C4-2B (cell line): ENCODE measurements at regions not wholly inside any gene's neighbourhood (a gene's known extent, or its start where the extent isn't known, plus 50 kb on each side); places are given as distances from the start of the nearest gene placed in this dataset.
"Not testable (repeated sequence)": the region's sequence is repeated elsewhere in the genome, so short reads cannot be mapped to it uniquely, and the experiment has no call there.

Experiments used
- H3K27ac ChIP-seq: fragments of 450-650 bp; 2 replicates; pipeline ENCODE4 v1.5.1; 2017
- ZFX ChIP-seq: fragments of 450-650 bp; IDR thresholded peaks from 2 replicates; pipeline ENCODE4 v1.6.1; 2017
- TF ChIP-seq, protein P1 (sequence below): fragments of 450-650 bp; conservative IDR thresholded peaks from 2 replicates; pipeline ENCODE4 v1.5.1; 2017; ENCODE audit warnings: mild to moderate bottlenecking

DNA sequence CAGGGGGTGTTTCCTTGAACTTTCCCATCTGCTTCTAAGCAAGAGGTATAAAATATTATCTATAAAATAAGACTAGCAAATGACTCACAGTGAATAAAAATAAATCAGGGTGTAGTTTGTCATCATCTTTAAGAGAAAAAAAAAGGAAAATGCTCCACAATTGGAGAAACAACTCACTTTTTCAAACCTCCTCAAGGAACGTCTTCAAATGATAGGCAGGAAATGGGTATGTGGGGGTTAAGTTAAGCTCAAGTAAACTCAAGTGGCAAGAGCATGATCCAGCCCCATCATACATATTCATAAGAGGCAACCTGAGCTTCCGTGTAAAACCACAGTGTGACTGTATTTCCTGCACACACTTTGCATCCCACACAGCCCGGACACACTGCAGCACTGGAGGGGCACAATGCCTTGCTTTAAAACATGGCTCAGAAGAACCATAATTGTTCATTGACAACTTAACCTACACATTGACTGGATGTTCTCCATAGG is 58.5 kb upstream of the CEP85L start:
- no peak for TF ChIP-seq ZFX
- TF ChIP-seq, protein P1, sequence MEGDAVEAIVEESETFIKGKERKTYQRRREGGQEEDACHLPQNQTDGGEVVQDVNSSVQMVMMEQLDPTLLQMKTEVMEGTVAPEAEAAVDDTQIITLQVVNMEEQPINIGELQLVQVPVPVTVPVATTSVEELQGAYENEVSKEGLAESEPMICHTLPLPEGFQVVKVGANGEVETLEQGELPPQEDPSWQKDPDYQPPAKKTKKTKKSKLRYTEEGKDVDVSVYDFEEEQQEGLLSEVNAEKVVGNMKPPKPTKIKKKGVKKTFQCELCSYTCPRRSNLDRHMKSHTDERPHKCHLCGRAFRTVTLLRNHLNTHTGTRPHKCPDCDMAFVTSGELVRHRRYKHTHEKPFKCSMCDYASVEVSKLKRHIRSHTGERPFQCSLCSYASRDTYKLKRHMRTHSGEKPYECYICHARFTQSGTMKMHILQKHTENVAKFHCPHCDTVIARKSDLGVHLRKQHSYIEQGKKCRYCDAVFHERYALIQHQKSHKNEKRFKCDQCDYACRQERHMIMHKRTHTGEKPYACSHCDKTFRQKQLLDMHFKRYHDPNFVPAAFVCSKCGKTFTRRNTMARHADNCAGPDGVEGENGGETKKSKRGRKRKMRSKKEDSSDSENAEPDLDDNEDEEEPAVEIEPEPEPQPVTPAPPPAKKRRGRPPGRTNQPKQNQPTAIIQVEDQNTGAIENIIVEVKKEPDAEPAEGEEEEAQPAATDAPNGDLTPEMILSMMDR, result no peak
- H3K27ac ChIP-seq, result no peak overlapping the region

DNA sequence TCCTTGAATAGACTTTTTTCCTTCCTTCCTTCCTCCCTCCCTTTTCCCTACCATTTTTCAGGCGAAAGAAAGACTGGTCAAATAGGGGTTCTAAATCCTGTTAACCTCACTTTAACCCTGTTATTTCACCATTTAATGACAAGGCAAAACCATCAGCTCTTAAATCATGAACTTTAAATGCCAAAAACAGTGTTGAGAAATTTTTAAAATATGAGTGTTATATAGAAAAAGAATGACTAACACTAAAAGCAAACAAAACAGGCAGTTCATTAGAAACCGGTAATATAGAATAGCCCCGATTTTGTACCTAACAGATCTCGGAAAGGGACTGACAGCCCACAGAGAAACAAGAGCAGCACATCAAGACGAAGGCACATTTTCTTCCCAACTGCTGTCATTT is 57.4 kb upstream of the CEP85L start:
- TF ChIP-seq, protein P1, result no peak
- no peak for TF ChIP-seq ZFX
- H3K27ac ChIP-seq, result no peak overlapping the region

DNA sequence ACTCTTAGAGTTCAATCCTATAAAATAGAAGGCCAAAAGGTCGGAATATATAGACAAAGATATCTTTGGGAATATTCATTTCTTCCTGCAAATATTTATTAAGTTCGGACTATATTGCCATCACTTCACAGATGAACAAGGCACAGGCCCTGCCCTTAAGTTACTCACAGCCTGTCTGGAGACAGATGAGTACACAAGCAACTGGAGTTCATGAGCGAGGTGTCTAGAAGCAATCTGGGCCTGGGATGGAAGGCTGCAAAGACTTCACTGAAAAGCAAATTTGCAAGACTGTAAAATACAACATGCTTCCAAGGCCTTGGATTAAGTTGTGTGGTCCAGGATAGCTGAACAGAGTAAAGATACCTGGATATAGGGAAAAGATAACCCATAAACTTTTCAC is 56.7 kb upstream of the CEP85L start:
- no peak for TF ChIP-seq ZFX
- TF ChIP-seq, protein P1, result no peak

DNA sequence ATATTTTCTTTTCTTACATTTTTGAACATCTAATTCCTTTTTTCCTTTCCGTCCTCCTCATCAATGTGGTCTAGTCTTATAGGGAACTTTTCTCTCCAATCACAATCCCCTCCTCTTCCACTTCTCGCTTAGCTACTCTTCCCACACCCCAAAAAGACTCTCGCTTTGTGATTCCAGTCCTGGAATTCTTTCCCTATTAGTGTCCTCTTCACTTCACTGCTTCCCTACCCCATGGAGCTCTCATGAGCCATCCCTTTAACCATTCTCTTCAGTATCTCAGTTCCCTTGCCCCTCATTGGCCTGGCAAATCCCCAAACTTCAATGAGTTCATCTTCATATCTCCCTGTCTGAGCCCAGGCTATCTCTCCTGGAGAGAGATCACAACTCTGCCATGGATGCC is 55.3 kb upstream of the CEP85L start:
- H3K27ac ChIP-seq, result no peak overlapping the region
- TF ChIP-seq ZFX, result no peak
- TF ChIP-seq, protein P1, result no peak

More for the DNA sequence above, 56.7 kb upstream of the CEP85L start:
- H3K27ac ChIP-seq, result no peak overlapping the region

DNA sequence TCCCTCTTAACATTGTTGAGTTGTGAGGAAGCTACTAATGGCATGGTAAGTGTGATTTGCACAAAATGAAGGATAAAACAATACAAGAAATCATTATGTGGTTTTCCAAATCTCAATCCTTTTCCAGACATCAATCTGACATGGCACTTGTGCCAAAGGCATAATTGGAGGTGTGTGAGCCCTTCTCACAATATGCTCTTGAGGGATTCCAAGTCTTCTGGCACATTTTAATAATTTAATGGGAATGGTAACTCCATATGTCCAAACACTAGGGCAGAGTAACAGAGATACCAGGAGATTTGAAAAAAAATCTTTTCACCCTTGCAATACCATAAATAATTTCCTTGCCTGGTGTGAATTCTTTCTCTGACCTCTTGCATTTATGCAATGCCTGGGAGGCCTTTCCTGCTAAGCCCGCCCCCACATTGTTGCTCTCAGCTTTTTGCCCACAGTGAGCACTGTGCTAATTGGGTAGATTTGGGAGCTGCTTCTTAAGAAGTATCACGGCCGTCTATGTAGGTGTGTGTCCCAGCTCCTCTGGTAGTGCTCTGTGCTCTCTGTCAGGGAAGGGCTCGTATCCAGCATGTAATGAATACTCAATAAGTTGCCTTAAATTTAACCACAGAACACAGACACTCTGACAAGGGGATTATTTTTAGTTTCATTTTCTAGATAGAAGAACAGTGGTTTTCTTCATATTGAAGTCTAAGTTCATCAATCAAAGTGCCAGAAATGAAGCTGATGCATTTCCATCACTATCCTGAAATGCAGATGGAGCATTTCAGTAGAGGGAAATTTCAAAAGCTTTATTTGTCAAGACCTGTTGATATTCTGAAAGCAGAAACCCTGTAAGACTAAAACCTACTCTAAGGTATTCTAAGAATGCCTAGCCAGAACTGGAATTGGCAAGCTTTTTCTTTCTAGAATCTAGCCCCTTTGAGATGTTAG is 54.4 kb upstream of the CEP85L start:
- TF ChIP-seq, protein P1, result no peak
- no peak for TF ChIP-seq ZFX
- H3K27ac ChIP-seq, result no peak overlapping the region

DNA sequence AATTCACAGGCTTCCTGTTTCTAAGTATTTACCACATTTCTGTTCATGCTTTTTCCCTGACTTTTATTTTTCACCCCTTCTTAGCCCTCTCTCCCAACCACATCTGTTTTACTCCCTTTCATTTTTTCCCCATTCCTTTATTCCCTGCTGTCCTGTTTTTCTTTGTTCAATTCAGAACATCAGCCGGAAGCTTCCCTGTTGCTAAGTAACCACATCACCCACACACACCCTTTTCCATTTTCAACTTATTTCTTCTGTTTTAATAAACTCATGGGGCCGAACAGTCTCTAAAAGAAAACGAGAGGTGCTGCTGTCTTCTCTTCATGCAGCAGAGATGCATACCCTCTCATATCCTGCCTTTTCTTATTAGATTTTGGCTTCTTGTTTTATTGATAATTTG is 53.5 kb upstream of the CEP85L start:
- TF ChIP-seq, protein P1, result no peak
- no peak for TF ChIP-seq ZFX

DNA sequence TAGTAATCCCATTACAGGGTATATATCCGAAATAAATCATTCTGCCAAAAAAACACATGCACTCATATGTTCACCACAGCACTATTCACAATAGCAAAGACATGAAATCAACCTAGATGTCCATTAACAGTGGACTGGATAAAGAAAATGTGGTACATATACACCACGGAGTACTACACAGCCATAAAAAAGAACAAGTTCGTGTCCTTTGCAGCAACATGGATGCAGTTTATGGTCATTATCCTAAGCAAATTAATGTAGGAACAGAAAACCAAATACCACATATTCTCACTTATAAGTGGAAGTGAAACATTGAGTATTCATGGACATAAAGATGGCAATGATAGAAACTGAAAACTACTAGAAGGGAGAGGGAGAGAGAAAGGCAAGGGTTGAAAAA is 49.9 kb upstream of the CEP85L start:
- H3K27ac ChIP-seq, result not testable (repeated sequence)

More for the DNA sequence above, 53.5 kb upstream of the CEP85L start:
- no peak overlapping the region for H3K27ac ChIP-seq
